Left ventricle myocardium superior (tissue), 1 donor: ENCODE measurements at regions not wholly inside any gene's neighbourhood (a gene's known extent, or its start where the extent isn't known, plus 50 kb on each side); places are given as distances from the start of the nearest gene placed in this dataset.

ENCODE experiments used
- ATAC-seq: fragments of 200-7000 bp; cut with Tn5 transposase; one replicate; pipeline ENCODE4 v1.9.1; 2020; ENCODE audit warnings: mild to moderate bottlenecking, moderate library complexity
- DNase-seq: peaks from one replicate; pipeline ENCODE4 v3.0.0-alpha.2; 2020
- intact Hi-C: fragments of 100-400 bp; cut with micrococcal nuclease; formaldehyde crosslinking; loops from one replicate; pipeline ENCODE4 v1.11.0; 2022
- donor health status: DM: no; HTN: yes; CAD: no; lungs with severe emphysema.

DNA sequence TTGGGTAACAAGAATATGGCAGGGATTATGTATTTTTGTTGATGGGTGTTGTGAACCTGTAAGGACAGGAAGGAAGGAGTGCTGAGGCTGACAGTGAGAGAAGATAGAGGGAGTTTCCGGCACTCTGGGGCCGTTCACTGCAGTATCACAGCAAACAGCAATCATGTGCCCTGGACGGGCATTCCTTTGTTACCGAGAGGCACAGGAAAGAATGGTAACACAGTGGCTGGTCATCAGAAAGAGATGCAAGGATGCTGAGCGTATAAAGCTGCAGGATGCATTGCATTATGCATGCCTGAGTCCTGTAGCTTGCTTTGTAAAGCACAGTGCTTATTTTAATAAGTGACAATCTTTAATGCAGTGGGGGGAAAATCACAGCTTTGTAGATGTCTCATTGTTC lies 286.8 kb downstream of the RPS24 start:
- ATAC-seq, result no peak
- DNase-seq, result no peak
- intact Hi-C loops, result no loop called here

DNA sequence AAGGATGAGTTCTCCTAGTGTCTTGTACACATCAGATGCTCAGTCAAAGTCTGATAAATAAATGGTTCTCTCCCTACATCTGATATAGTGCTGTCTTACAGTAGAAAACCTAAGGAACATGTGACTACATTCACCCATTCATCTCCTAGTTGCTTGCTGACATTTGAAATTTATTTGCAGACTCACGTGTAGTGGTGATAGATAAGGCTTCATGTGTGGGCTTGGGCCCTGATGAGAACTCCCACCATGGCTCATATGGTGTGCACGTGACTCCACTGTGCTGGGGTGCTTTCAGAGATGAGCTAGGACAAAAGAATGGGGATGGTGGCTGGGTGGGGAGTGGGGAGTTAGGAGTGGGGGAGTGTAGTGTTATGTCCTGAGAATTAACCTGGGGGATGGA lies 287.3 kb downstream of the RPS24 start:
- no peak for DNase-seq
- intact Hi-C loops, result no loop called here
- no peak for ATAC-seq

DNA sequence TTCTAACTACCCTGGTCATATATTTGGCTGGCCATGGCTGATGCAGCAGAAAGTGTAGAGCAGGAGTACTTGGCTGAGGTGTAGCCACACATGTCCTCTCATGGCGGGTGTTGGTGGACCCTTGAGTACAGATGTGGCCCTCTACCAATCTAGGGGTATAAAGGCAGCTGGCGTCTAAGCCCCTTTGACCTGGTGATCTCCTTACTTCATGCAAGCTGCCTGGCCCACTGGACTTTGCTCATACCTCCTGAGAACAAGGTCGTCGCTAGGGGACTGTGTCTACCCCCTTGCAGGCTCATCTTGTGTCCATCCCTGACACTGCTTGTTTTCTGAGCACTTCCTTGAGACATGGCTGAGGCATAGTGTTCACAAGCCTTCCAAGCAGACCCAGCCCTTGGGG lies 287.8 kb downstream of the RPS24 start:
- no peak for ATAC-seq
- intact Hi-C loops, result no loop called here
- no peak for DNase-seq

DNA sequence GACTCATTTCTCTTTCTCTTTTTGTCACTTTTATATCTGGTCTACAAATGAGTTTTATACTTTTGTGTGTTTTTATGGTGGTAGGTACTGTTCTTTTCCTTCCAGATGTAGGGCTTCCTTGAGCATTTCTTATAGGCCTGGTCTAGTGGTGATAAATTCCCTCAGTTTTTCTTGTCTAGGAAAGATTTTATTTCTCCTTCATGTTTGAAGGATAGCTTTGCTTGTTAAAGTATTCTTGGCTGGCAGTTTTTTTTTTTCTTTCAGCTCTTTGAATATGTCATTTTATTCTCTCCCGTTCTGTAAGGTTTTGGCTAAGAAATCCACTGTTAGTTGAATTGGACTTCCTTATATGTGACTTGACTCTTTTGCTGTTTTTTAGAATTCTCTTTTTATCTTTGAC lies 292.7 kb downstream of the RPS24 start:
- intact Hi-C loops, result no loop called here
- DNase-seq, result no peak

DNA sequence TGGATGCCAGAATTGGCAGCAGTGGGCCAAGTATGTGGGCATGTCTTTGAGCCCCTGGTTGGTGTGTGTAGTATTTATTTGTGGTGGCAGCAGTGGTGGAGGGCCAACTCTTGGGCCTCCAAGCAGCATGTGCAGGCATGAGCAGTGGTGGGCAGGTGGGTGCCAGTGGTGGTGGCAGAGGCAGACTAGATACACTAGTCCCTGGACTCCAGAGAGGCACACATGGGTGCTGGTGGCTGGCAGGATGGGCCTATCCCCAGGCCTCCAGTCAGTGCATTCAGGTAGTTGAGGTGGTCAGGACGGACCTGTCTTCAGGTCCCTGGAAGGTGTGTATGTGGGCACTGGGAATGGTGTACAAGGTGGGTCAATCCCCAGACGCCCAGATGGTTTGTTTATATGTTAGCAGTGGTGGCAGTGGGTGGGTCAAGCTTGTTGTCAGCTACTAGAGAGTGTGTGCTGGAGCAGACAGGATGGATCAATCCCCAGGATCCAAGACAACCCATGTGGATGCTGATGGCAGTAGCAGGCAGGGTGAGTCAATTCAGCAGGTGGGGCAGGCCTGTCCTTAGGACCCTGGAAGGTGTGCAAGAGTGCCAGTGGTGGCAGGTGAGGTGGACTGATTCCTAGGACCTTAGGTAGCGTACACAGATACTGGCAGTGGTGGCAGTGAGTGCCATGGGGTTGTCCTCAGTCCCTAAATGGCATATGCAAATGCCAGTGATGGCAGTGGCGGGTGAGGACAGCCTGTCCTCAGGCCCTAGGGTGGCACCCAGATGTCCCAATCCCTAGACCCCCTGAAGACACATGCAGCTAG lies 294.3 kb downstream of the RPS24 start:
- ATAC-seq (no peak), DNase-seq (no peak)
- intact Hi-C loops, result no loop called here

More for the DNA sequence above, 292.7 kb downstream of the RPS24 start:
- no peak for ATAC-seq

DNA sequence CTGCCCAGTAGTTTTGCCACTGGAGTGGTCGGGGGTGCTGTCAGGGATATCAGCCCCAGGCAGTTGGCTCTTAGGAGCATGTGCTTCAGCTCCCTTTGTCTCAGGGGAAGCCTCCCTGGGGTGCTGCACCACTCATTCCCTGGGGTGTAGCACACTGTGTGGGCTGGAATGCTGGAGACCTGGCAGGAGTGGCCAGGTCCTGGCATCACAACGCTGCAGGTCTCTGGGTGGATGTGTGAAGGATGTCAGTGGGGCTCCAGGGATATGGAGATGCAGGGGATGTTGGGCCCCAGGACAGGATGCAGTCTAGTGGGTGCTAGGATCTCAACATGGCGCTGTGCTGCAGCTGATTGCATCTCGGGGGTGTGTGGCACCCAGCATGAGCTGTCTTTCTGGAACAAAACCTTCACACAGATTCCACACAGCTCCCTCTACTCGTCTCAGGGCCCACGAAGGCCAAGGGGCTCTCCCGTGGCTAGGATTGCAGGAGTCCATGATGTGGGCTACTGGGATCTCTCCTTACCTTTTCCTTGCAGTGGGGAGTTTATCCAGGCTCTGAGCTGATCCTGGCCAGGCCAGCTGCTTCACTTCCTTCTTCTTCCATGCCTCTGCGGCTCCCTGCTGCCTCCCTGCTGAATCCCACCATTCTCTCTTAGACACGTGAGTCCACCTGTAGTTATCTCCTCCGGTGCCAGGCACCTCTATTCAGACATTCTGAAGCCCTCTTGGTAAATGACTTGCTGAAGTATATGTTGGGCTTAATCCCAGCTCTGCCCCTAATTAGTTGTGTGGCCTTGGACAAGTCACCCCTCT lies 295.1 kb downstream of the RPS24 start:
- DNase-seq (no peak), ATAC-seq (no peak)
- intact Hi-C loops, result no loop called here

DNA sequence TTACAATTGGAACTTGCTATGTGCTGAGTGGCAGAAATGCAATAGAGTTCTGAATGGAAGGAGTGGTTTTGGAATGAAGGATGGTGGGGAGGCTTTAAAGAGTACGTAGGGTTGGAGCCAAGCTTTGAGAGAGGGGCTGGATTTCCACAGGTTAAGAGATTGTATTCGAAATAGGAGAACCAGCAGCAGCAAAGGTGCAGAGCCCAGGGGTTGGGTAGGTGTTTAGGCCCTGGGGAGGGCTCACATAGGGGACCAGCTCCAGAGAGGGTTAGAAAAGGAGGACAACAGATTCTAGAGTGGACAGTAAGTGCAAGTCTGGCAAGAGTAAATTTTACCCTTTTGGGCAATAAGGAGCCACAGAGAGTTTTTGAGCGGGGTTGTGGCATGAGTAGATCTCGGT lies 297.2 kb downstream of the RPS24 start:
- DNase-seq (no peak), ATAC-seq (no peak)
- intact Hi-C loops, result no loop called here

DNA sequence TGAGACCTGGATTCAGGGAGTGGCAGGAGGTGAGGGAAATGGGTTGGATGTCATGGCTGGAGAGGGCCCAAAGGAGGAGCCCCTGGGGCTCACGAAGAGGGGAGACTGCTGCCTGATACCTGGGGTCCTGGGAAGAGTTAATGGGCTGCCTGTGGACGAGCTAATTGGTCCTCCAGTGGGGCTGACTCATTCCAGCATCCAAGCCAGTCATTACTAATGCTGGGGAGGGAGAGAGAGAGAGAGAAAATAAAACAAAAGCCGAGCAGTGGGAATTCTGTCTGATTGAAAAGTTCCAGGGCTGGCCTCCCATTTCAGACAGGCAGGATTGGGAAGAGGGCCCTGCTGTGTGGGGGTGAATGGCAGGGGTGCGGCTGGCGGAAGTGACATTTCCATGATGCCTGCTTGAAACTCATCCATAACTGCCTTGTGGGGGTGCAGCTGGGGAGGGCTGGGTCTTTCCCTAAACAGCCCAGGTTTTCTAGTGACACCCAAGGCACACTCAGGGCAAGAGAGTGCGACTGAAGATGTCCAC lies 297.8 kb downstream of the RPS24 start:
- peak; percentile 53 for ATAC-seq
- no peak for DNase-seq
- intact Hi-C loops, result no loop called here

DNA sequence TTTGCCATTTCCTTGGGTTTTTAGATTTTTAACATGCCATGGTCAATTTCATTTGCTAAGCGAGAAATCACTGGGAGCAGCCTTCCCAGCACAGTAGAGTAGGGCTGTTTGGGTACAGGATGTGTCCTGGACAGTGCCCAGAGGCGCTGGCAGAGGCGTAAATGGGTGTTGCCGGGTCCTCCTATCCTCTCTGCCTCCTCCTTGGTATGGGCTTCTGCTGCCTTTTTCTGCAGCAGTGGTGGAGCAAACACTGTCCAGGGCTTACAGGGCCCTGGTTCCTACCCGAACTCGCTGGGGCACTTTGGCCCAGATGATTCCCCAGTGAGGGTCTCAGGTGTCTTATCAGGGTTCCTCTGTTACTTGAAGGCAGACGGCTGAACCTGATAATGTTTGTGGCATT lies 298.3 kb downstream of the RPS24 start:
- intact Hi-C loops, result no loop called here
- ATAC-seq (peak; percentile 50), DNase-seq (no peak)

DNA sequence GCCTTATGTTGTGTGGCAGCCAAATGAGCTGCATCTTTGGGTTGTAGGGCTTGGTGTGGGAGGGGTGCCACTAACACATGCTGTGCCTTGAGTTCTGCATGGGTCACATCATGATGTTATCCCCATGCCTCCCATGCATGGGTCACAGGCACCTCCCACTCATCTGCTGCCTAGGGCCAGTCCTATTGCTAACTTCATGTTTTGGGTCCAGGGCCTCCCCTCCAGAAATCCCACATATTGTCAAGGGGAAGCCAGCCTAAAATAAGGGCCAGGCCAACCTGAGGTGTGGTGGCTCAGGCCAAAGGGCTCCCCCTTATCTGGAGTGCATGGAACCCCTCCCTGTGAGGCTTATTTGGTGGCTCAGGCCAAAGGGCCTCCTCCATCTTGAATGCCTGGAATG lies 299.0 kb downstream of the RPS24 start:
- ATAC-seq (no peak), DNase-seq (no peak)
- intact Hi-C loops, result no loop called here

DNA sequence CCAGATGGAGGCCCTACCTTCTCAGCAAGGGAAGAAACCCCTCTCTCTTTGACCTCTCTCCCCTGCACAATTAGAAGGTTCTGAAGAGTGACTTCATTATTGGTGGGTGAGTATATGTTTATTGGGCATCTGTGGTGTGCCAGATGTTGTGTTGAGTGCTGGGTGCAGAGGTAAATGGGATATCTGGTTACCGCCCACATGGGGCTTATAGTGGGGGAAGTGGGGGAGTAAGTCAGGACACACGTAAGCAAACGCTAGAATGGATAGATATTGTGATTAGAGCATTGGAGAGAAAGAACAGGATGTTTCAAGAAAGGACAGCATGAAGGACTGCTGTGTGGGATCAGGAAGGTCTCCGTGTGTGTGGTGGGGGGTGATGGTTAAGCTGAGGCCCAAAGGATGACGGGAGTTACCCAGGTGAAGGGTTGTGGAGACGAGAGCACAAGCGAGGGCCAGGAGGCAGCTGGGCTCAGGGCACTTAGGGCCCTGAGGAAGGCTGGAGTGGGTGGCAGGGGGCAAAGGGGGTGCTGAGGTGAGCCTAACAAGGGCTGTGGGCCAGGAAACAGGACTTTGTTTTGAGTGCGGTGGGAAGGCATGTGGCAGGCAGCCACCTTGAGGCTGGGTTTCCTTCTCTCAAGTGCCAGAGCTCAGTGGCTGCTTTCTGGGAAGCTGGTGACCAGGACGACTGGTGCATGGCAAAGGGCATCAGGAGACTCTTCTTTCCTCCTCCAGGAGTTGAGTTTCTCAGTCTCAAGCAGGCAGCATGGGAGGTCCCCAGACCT lies 299.9 kb downstream of the RPS24 start:
- ATAC-seq (no peak), DNase-seq (no peak)
- intact Hi-C loops, result no loop called here

DNA sequence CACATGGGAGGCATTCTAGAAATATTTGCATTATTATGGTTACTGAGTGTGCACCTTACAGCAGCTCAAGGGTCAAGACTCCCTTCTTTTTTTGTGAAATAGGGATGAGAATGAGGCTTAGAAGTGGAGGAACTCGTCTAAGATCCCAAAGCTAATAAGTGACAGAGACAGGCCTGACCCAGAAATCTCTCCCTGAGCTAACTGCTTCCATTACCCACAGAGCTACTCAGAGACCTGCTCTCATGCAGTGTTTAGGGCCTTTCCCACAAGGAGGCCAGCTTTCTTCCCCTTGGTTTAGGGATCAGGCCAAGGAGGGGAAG lies 301.7 kb downstream of the RPS24 start:
- intact Hi-C loops, result no loop called here
- DNase-seq (no peak), ATAC-seq (no peak)

DNA sequence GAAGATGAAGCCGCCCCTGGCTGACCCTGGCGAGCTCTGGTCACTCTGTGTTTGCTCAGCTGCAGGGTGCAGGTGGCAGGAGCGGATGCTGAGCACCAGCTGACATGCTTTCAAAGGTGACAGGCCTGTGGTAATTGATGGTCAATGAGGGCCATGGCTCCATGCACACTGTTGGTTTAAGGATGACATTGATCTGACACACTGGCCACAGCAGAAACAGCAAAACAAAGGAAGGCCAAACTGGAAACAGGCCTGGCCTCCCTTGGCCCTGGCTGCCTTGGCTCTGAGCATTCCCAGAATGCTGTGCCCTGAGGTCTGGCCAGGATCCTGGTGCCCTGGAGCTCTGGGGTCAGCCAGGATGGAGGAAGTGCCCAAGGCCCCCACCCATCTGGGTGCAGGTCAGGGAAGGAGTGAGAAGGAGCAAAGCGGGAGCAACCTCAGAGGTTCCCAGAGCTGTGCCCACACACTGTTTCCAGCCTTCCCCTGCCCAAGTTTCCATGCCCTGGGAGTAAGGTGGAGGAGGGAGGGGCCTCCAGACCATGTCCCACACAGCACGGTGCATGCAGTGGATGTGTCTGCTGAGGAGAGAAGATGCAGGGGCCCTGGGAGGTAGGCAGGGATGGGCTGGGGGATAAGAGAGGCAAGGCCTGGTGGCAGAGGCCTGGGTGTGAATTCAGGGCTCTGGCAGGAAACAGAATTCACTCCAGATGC lies 302.2 kb downstream of the RPS24 start:
- intact Hi-C loops, result no loop called here
- DNase-seq (peak; percentile 66), ATAC-seq (peak; percentile 78)

DNA sequence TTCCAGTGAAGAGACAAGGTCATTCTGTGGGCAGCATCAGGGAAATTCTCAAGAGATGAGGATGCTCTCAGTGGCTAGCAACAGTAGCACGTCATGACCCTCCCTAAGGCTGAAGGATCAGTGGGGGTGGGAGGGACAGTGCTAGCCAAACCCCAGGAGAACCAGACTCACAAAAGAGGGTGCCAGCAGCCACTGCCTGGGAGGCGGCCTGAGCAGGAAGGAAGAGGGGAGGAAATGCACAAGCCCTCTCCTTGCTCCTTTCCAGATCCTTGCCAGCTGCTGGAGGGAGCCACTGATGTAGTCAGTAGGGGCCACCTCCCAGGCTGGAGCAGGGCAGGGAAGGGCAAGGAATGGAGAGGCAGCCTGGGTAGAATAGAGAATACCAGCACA lies 302.7 kb downstream of the RPS24 start:
- intact Hi-C loops, result no loop called here
- DNase-seq (no peak), ATAC-seq (peak; percentile 15)

DNA sequence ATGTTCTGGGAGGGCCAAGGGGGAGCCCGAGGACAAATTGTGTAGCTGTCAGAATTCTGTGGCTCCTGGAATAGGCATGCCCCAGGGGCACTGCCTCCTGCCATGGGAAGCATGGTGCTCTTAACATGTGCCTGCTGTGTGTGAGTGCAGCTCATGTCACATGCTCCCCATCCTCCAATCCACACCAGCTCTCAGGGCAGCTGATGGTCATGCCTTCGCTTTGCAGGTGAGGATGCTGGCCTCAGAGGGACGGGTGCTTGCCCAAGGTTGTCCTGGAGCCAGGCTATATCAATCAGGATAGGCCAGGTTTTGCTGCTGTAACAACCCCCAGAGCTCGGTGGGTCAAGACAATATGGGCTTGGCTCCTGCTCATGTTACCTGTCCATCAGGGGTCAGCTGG lies 303.4 kb downstream of the RPS24 start:
- ATAC-seq (no peak), DNase-seq (no peak)
- intact Hi-C loops, result no loop called here

DNA sequence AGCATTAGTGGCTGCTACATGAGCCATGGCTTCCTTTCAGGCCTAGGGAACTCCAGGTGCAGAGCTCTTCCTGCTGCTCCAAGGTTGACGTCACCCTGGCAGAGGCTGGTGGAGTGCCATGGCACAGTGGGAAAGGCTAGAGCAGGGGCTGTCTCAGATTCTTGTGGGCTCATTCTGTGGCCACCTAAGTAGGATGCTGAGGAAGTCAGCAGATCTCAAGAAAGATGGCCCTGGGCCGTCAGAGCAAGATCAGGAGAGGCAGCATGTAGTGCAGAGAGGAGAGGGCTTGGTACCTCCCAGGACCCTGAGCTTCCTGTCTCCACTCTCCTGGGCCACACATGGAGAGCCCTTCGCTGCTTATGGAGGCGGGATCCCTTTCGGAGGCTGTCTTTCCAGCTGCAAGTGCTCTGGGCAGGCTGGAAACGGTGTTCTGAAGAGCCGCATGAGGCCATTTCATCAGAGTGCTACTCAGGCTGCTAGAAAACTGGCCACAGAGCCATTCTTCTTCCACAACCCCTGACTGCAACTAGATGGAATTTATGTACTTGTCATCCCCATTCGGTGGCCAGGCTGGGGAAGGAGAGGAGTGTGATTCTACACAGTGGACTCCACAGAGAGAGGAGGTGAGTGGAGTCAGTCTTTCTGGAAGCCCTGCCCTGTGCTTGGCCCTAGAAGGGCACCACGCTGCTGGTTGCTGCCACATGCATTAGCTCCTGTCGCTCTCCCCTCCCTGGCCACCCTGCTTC lies 304.2 kb downstream of the RPS24 start:
- DNase-seq (no peak), ATAC-seq (no peak)
- intact Hi-C loops, result no loop called here

DNA sequence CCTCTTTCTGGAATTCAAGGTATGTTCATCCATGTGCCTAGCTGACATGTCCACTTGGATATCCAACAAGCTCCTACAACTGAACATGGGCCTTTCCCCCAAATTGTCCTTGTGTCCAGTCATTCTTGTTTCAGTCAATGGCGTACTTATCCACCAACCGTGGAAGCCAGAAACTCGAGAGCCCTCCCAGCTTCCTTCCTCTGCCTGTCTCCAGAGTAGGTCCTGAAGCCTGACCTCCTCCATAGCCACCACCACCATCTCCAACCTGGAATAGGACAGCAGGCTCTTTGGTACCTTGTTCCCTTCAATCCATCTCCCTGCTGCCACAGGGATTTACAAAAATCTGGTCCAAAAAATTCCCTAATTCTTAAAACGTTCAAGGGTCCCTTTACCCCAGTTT lies 305.1 kb downstream of the RPS24 start:
- DNase-seq, result no peak
- intact Hi-C loops, result no loop called here
- ATAC-seq, result no peak

DNA sequence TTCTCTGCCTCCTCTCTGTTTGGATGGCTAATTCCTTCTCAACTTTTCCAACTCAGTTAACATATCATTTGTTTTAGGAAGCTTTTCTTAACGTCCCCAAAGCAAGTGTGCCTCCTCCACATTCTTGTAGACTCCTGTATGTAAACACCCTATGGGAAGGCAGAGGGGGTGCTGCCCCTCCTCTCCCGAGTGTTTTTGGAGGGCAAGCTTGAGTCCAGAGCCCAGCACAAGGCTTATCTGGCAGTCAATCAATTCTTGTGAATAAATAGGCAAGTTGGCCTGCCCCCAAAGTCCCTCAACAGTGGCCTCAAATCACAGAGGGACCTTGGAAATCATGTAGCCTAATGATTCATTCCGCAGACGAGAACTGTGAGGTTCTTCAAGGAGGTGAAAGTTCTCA lies 305.6 kb downstream of the RPS24 start:
- intact Hi-C loops, result no loop called here
- DNase-seq, result no peak
- ATAC-seq, result no peak
